ENCODE measurements at regions not wholly inside any gene's neighbourhood (a gene's known extent, or its start where the extent isn't known, plus 50 kb on each side); places are given as distances from the start of the nearest gene placed in this dataset.

DNA sequence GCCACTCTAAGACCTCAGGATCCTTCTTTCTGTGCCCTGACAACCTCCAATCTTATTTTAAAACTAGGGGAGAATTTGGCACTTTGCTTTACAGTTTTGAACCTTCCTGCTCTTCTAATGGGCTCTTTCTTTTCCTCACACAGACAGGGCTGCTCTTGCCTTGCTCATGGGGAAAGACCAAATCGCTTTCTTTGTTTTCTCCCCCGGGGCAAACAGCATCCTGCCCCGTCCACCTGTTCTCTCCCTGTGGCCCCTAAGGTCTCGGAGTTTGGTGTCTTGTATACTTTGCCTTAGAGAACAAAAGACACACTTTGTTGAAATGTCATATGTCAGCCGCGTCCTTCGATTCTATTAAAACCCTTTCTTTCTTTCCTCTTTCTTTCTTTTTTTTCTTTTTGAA, 306.7 kb upstream of the SALL1 start:
- TF ChIP-seq CTCF (conservative IDR thresholded peaks at IDR 0.05) = no peak
- no peak for TF ChIP-seq EZH2 (IDR thresholded peaks at IDR 0.05; ENCODE audit: low read depth)
- no TSS peak for BruUV-seq (replicated peaks)
- H2AFZ ChIP-seq = no peak overlapping the region; the same call in 1 of the 2 replicates

DNA sequence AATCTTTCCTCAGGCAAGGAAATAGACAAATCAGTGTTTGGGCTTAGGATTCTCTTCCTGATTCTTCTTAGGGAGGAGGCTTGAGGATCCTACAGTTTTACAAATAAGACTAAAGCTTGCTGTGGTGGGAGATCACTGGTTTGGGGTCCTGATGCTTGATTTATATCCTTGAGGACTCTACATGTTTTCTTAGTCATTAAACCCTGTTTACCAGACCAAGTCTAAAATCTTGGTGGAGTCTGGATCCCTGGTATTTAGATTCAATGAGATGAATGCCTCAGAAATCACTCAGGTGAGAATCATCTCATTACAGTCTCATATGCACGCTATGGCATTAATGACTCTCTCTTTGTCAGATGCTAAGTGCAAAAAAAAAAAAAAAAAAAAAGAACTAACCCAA, 304.3 kb upstream of the SALL1 start:
- Histone ChIP-seq H2AFZ (no peak overlapping the region), H3K4me2 (no peak overlapping the region), H3K9me3 (ENCODE audit: insufficient read depth, low read depth) (no peaks in the 10 kb centered on the region), H3K27me3 (ENCODE audit: insufficient read depth, low read depth) (no peaks in the 10 kb centered on the region), H3F3A (ENCODE audit: insufficient read depth, low read depth) (no peaks in the 10 kb centered on the region), H3K9me2 (ENCODE audit: insufficient read depth) (no peaks in the 10 kb centered on the region), H3K36me3 (ENCODE audit: low read depth) (no peaks in the 10 kb centered on the region), H3K4me1 (replicated peaks; ENCODE audit: insufficient read depth) (no peaks in the 10 kb centered on the region), H3K4me3 (no peak overlapping the region), H4K20me1 (ENCODE audit: insufficient read depth) (no peaks in the 10 kb centered on the region), H3K27ac (no peak overlapping the region), H3K79me2 (ENCODE audit: low read depth) (no peaks in the 10 kb centered on the region)
- POLR2A ChIA-PET (ENCODE audit: unreplicated experiment) = no interaction called here
- no peak for TF ChIP-seq CTCF (conservative IDR thresholded peaks at IDR 0.05)
- no peak for TF ChIP-seq EZH2 (IDR thresholded peaks at IDR 0.05; ENCODE audit: low read depth)
- BruUV-seq (replicated peaks) = no TSS peak
- CTCF ChIA-PET = no interaction called here
- intact Hi-C loops (cut with micrococcal nuclease; ENCODE audit: unreplicated experiment) = no loop called here
- DNase-seq = no peak

More for the DNA sequence above, 306.7 kb upstream of the SALL1 start:
- no peaks in the 10 kb centered on the region for H3K27me3 ChIP-seq (ENCODE audit: insufficient read depth, low read depth)
- intact Hi-C loops (cut with micrococcal nuclease; ENCODE audit: unreplicated experiment) = no loop called here
- H3K79me2 ChIP-seq (ENCODE audit: low read depth) = no peaks in the 10 kb centered on the region
- H3K4me3 ChIP-seq = no peak overlapping the region
- DNase-seq = no peak
- no peaks in the 10 kb centered on the region for H3K9me3 ChIP-seq (ENCODE audit: insufficient read depth, low read depth)
- no peaks in the 10 kb centered on the region for H3K36me3 ChIP-seq (ENCODE audit: low read depth)
- ChIA-PET CTCF (no interaction called here), POLR2A (ENCODE audit: unreplicated experiment) (no interaction called here)
- H3K9me2 ChIP-seq (ENCODE audit: insufficient read depth) = no peaks in the 10 kb centered on the region
- no peak overlapping the region for H3K27ac ChIP-seq
- H3F3A ChIP-seq (ENCODE audit: insufficient read depth, low read depth) = no peaks in the 10 kb centered on the region
- H3K4me1 ChIP-seq (replicated peaks; ENCODE audit: insufficient read depth) = no peaks in the 10 kb centered on the region
- no peak overlapping the region for H3K4me2 ChIP-seq
- H4K20me1 ChIP-seq (ENCODE audit: insufficient read depth) = no peaks in the 10 kb centered on the region

DNA sequence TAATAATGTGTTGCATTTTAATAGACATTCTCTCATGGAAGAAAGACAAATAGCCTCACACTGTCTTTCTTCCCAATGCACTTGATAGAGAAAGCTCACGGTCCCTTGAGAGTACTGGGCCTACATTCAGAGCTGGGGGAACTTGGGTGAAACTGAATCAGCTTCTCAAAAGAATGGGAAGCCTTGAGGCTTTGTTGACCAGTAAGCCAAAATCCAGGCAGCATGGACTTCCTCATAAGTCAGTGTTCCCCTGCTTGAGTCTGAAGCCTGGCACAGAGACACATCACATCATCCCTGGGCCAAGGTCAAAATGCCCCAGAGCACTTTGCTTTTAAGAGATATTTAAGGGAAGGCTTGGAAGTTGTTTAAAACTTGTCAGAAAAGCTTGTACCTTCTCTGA, 302.2 kb upstream of the SALL1 start:
- Histone ChIP-seq H3K9me2 (ENCODE audit: insufficient read depth) (no peaks in the 10 kb centered on the region), H3K4me3 (no peak overlapping the region), H2AFZ (no peak overlapping the region), H3K27me3 (ENCODE audit: insufficient read depth, low read depth) (peaks cover 12% of the 10 kb centered on the region; the same call in 1 of the 2 replicates), H3K9me3 (ENCODE audit: insufficient read depth, low read depth) (no peaks in the 10 kb centered on the region), H3F3A (ENCODE audit: insufficient read depth, low read depth) (no peaks in the 10 kb centered on the region), H3K79me2 (ENCODE audit: low read depth) (no peaks in the 10 kb centered on the region), H3K4me2 (no peak overlapping the region), H3K4me1 (replicated peaks; ENCODE audit: insufficient read depth) (no peaks in the 10 kb centered on the region), H4K20me1 (ENCODE audit: insufficient read depth) (no peaks in the 10 kb centered on the region), H3K27ac (no peak overlapping the region), H3K36me3 (ENCODE audit: low read depth) (no peaks in the 10 kb centered on the region)
- ChIA-PET CTCF (no interaction called here), POLR2A (ENCODE audit: unreplicated experiment) (no interaction called here)
- TF ChIP-seq EZH2 (IDR thresholded peaks at IDR 0.05; ENCODE audit: low read depth) (no peak), CTCF (conservative IDR thresholded peaks at IDR 0.05) (no peak)
- DNase-seq = no peak
- BruUV-seq (replicated peaks) = no TSS peak
- intact Hi-C loops (cut with micrococcal nuclease; ENCODE audit: unreplicated experiment) = no loop called here
